GM06990 (cell line): ENCODE measurements at regions not wholly inside any gene's neighbourhood (a gene's known extent, or its start where the extent isn't known, plus 50 kb on each side); places are given as distances from the start of the nearest gene placed in this dataset.

ENCODE experiments used
- DNase-seq: peaks from one replicate; pipeline ENCODE4 v3.0.0-alpha.2; 2011; ENCODE audit not compliant: insufficient read length; ENCODE audit errors: extremely low read depth
- H3K27me3 ChIP-seq: replicated peaks from 2 replicates; pipeline ENCODE4 v1.6.0; 2011; ENCODE audit warnings: low read length; ENCODE audit not compliant: control insufficient read depth, insufficient read depth
- H3K36me3 ChIP-seq: 2 replicates; pipeline ENCODE4 v1.5.1; 2011; ENCODE audit warnings: low read length; ENCODE audit not compliant: control insufficient read depth, insufficient read depth
- H3K4me3 ChIP-seq: replicated peaks from 2 replicates; pipeline ENCODE4 v1.5.1; 2011; ENCODE audit warnings: low read depth, mild to moderate bottlenecking, control low read depth, low read length
- TF ChIP-seq, protein P1 (sequence below): IDR thresholded peaks from 2 replicates; pipeline ENCODE4 v1.5.1; 2011; ENCODE audit warnings: low read length, control low read depth, mild to moderate bottlenecking, inconsistent platforms; ENCODE audit not compliant: insufficient read depth, poor library complexity, severe bottlenecking

DNA sequence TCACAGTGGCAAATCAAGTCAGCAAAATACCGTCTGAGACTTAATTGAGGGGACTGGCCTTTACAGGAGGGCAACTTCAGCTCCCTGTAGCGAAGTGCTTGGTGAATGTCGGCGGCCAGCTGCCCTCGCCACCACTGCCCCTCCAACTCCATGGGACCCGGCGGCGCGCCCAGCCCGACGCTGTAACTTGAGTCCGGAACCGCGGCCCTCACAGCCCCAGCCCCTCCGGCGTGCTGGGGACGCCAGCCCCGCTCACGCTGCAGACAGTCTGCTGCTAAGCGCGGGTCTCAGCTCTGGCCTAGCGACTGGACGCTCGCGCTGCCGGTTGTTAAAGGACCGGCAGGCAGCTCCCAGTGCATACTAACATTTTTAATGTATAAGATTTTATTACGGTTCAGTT, 113.4 kb upstream of the NUPR2 start:
- no peak overlapping the region for H3K4me3 ChIP-seq
- H3K27me3 ChIP-seq, result no peaks in the 10 kb centered on the region
- no peak for DNase-seq
- TF ChIP-seq, protein P1, sequence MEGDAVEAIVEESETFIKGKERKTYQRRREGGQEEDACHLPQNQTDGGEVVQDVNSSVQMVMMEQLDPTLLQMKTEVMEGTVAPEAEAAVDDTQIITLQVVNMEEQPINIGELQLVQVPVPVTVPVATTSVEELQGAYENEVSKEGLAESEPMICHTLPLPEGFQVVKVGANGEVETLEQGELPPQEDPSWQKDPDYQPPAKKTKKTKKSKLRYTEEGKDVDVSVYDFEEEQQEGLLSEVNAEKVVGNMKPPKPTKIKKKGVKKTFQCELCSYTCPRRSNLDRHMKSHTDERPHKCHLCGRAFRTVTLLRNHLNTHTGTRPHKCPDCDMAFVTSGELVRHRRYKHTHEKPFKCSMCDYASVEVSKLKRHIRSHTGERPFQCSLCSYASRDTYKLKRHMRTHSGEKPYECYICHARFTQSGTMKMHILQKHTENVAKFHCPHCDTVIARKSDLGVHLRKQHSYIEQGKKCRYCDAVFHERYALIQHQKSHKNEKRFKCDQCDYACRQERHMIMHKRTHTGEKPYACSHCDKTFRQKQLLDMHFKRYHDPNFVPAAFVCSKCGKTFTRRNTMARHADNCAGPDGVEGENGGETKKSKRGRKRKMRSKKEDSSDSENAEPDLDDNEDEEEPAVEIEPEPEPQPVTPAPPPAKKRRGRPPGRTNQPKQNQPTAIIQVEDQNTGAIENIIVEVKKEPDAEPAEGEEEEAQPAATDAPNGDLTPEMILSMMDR, result no peak
- no peaks in the 10 kb centered on the region for H3K36me3 ChIP-seq

- DNase-seq, result no peak
- no peaks in the 10 kb centered on the region for H3K27me3 ChIP-seq
- H3K36me3 ChIP-seq, result no peaks in the 10 kb centered on the region
- TF ChIP-seq, protein P1, result no peak
- H3K4me3 ChIP-seq, result no peak overlapping the region
Measured at GRCh38 chr7:56222866-56223265, 106.6 kb upstream of the NUPR2 start.

DNA sequence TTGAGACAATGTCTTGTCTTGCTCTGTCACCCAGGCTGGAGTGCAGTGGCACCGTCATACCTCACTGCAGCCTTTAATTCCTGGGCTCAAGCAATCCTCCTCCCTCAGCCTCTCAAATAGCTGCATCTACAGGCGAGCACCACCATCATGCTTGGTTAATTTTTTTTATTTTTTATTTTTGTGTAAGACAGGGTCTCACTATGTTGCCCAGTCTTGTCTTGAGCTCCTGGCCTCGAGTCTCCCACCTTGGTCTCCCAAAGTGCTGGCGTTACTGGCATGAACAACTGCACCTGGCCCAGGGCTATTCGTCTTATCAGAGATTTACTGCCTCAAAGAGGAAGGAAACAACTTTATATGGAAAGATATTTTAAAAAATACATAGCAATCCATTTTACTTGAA, 102.8 kb upstream of the NUPR2 start:
- Histone ChIP-seq H3K36me3 (no peaks in the 10 kb centered on the region), H3K4me3 (no peak overlapping the region), H3K27me3 (no peaks in the 10 kb centered on the region)
- TF ChIP-seq, protein P1, result no peak
- no peak for DNase-seq

DNA sequence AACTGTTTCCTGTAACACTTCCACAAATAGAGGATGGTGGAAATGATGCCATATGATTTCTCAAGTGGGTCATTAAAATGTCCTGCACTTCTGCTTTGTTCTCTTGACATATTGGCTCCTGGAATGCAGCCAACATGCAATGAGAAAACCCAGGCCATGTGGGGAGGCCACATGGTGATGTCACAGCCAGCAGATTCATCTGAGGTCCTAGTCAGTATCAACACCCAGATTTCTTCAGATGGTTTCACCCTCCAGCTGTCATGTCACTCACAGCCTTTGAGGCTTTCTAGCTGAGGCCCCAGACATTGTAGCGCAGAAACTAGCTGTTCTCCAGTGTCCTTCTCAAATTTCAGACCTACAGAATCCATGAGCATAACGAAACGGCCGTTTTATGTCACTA, 102.3 kb upstream of the NUPR2 start:
- no peaks in the 10 kb centered on the region for H3K36me3 ChIP-seq
- no peak for DNase-seq
- no peak overlapping the region for H3K4me3 ChIP-seq
- no peaks in the 10 kb centered on the region for H3K27me3 ChIP-seq
- TF ChIP-seq, protein P1, result no peak

GRCh38 chr7:56213574-56213973, 97.4 kb upstream of the NUPR2 start:
- Histone ChIP-seq H3K36me3 (no peaks in the 10 kb centered on the region), H3K4me3 (no peak overlapping the region), H3K27me3 (no peaks in the 10 kb centered on the region)
- TF ChIP-seq, protein P1, result no peak
- no peak for DNase-seq

- DNase-seq, result no peak
- Histone ChIP-seq H3K27me3 (no peaks in the 10 kb centered on the region), H3K36me3 (no peaks in the 10 kb centered on the region), H3K4me3 (no peak overlapping the region)
- TF ChIP-seq, protein P1, result no peak
Measured at GRCh38 chr7:56206420-56206819, 90.2 kb upstream of the NUPR2 start.
